ENCODE measurements at regions not wholly inside any gene's neighbourhood (a gene's known extent, or its start where the extent isn't known, plus 50 kb on each side); places are given as distances from the start of the nearest gene placed in this dataset.

- no peak overlapping the region for H3K4me3 ChIP-seq
- H3K9me3 ChIP-seq, result no peaks in the 10 kb centered on the region
- DNase-seq (ENCODE audit: extremely low spot score), result no peak
- H3K27ac ChIP-seq (replicated peaks in 1 of 4), result no peak overlapping the region
- intact Hi-C loops (cut with DNase I), result no loop called here
- no peak for TF ChIP-seq CTCF (IDR thresholded peaks at IDR 0.05)
- no peak for TF ChIP-seq EP300 (IDR thresholded peaks at IDR 0.05)
- no peak for TF ChIP-seq POLR2AphosphoS5 (IDR thresholded peaks at IDR 0.05)
- TF ChIP-seq POLR2A (IDR thresholded peaks at IDR 0.05; ENCODE audit: low read depth), result no peak
- H3K36me3 ChIP-seq, result no peaks in the 10 kb centered on the region
- H3K4me1 ChIP-seq, result no peaks in the 10 kb centered on the region
- H3K27me3 ChIP-seq, result peaks cover 0 to 4% (median 0%) of the 10 kb centered on the region in 4 donors
These were observed 61.5 kb upstream of the API5 start for GRCh38 chr11:43250309-43250708.

DNA sequence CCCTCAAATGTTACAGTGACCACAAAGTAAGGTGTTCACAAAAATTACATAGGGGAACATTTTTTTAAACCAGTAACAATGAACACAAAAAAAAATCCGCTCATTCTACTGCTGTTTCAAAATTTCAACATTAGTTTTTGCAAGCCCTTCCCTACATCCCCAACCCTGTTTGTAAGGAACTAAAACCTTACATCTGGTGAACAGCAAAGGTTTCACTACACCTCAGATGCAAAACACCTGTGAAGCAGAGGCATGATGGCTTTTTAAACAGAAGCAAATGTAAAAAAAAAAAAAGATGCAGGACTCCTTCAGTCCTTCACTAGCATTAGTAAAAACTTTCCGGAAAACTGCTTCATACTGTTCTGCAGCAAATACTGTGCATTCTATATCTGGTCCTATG is 50.0 kb upstream of the API5 start:
- 75% methylated on average over 2 of the region's 2 CpGs for WGBS
- Histone ChIP-seq H3K4me3 (no peak overlapping the region), H3K27ac (replicated peaks in 1 of 4) (no peak overlapping the region), H3K27me3 (no peaks in the 10 kb centered on the region), H3K9me3 (peaks cover 0 to 19% (median 2%) of the 10 kb centered on the region in 4 donors), H3K36me3 (no peaks in the 10 kb centered on the region), H3K4me1 (no peaks in the 10 kb centered on the region)
- TF ChIP-seq CTCF (IDR thresholded peaks at IDR 0.05), result no peak
- no peak for TF ChIP-seq EP300 (IDR thresholded peaks at IDR 0.05)
- no peak for TF ChIP-seq POLR2A (IDR thresholded peaks at IDR 0.05; ENCODE audit: low read depth)
- TF ChIP-seq POLR2AphosphoS5 (IDR thresholded peaks at IDR 0.05), result no peak
- no peak for DNase-seq (ENCODE audit: extremely low spot score)
- intact Hi-C loops (cut with DNase I), result no loop called here

Small RNAs in the stretch of these regions (small RNA-seq; reads per million reads assigned to genes)
- gene AC021006.3 (0 reads per million in 3 donors), gene AC109810.1 (0 reads per million in 3 donors)

All from esophagus muscularis mucosa (tissue), 4 donors.